B cell (primary cell): ENCODE measurements at regions not wholly inside any gene's neighbourhood (a gene's known extent, or its start where the extent isn't known, plus 50 kb on each side); places are given as distances from the start of the nearest gene placed in this dataset.

Source experiments
- CTCF ChIP-seq: fragments of 200-600 bp; IDR thresholded peaks from one replicate; pipeline ENCODE4 v1.8.0; 2022; ENCODE audit warnings: antibody characterized with exemption, mild to moderate bottlenecking
- EZH2 ChIP-seq: IDR thresholded peaks from 2 replicates; pipeline ENCODE4 v1.6.1; 2012; ENCODE audit warnings: borderline replicate concordance, low read depth, mild to moderate bottlenecking, moderate library complexity, low read length; ENCODE audit not compliant: insufficient read depth, poor library complexity, severe bottlenecking

DNA sequence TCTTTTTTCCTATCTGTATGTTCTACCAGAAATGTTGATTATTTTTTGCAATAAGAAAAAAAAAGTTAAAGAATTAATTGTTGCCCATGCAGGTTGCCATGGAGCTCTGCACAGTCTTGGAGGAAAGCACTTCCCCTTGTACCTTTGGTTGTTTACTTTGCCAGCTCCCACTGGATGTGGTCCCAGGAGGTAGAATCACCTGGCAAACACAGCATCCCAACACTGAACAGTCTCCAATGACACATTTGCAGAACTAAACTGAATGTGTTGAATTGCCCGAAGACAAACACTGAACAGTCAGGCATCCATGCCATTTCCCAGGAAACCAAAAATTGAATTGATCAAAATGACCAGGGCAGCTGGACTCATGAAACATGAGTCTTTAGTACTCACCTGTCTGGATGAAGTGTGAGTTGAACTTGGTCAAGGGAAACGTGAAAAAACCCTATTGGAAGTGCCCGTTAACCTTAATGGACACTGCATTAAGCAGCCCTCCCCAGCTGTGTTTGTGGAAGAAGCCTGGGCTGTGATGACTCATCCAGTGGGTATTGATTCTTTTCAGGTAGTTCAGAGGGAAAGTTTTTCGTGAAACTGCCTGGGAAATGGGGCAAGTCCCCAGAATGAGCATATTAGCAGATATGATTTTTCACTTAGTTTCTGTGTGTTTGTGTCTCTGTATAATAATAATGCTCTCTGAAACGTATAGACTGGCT, 284.7 kb upstream of the STT3B start:
- TF ChIP-seq CTCF (no peak), EZH2 (no peak)
